GM18507 (cell line): ENCODE measurements at regions not wholly inside any gene's neighbourhood (a gene's known extent, or its start where the extent isn't known, plus 50 kb on each side); places are given as distances from the start of the nearest gene placed in this dataset.

Source experiments
- DNase-seq: peaks from one replicate; pipeline ENCODE4 v3.0.0; 2011; ENCODE audit warnings: low read depth; ENCODE audit not compliant: insufficient read length; ENCODE audit errors: extremely low spot score
- FAIRE-seq: peaks from 2 replicates; lab custom pipeline; 2011; peaks lifted over from hg19 to GRCh38; lab: Jason Lieb, UNC

GRCh38 chr1:96281491-96281890 lies 440.1 kb upstream of the PTBP2 start:
- FAIRE-seq (no peak), DNase-seq (no peak)

- FAIRE-seq (no peak), DNase-seq (no peak)
Measured at GRCh38 chr1:96290033-96290432, 431.6 kb upstream of the PTBP2 start.

GRCh38 chr1:96290801-96291200 lies 430.8 kb upstream of the PTBP2 start:
- FAIRE-seq (no peak), DNase-seq (no peak)

- DNase-seq (no peak), FAIRE-seq (no peak)
Measured at GRCh38 chr1:96291468-96291867, 430.1 kb upstream of the PTBP2 start.

GRCh38 chr1:96292141-96292540 lies 429.4 kb upstream of the PTBP2 start:
- FAIRE-seq (no peak), DNase-seq (no peak)

- FAIRE-seq, result no peak
- no peak for DNase-seq
Measured at GRCh38 chr1:96296991-96297390, 424.6 kb upstream of the PTBP2 start.

GRCh38 chr1:96306809-96307560 lies 414.6 kb upstream of the PTBP2 start:
- FAIRE-seq (no peak), DNase-seq (no peak)

GRCh38 chr1:96308314-96308713 lies 413.3 kb upstream of the PTBP2 start:
- FAIRE-seq (no peak), DNase-seq (no peak)

GRCh38 chr1:96309783-96310182 lies 411.8 kb upstream of the PTBP2 start:
- FAIRE-seq (no peak), DNase-seq (no peak)

GRCh38 chr1:96313216-96313615 lies 408.4 kb upstream of the PTBP2 start:
- FAIRE-seq (no peak), DNase-seq (no peak)

- no peak for FAIRE-seq
- DNase-seq, result no peak
Measured at GRCh38 chr1:96329121-96329520, 392.5 kb upstream of the PTBP2 start.

- FAIRE-seq (no peak), DNase-seq (no peak)
Measured at GRCh38 chr1:96331596-96331995, 390.0 kb upstream of the PTBP2 start.

- DNase-seq (no peak), FAIRE-seq (no peak)
Measured at GRCh38 chr1:96333522-96334235, 387.9 kb upstream of the PTBP2 start.

GRCh38 chr1:96334236-96334557 lies 387.4 kb upstream of the PTBP2 start:
- DNase-seq (no peak), FAIRE-seq (no peak)

GRCh38 chr1:96338622-96339021 lies 383.0 kb upstream of the PTBP2 start:
- DNase-seq, result no peak
- FAIRE-seq, result no peak

GRCh38 chr1:96340686-96341085 lies 380.9 kb upstream of the PTBP2 start:
- no peak for DNase-seq
- FAIRE-seq, result no peak

- FAIRE-seq, result no peak
Measured at GRCh38 chr1:96346719-96347118, 374.9 kb upstream of the PTBP2 start.

GRCh38 chr1:96349896-96350295 lies 371.7 kb upstream of the PTBP2 start:
- FAIRE-seq, result no peak
- DNase-seq, result no peak

More at GRCh38 chr1:96346719-96347118, 374.9 kb upstream of the PTBP2 start:
- no peak for DNase-seq

- no peak for FAIRE-seq
Measured at GRCh38 chr1:96352733-96353132, 368.9 kb upstream of the PTBP2 start.

GRCh38 chr1:96355521-96355920 lies 366.1 kb upstream of the PTBP2 start:
- no peak for FAIRE-seq
- no peak for DNase-seq

More at GRCh38 chr1:96352733-96353132, 368.9 kb upstream of the PTBP2 start:
- DNase-seq, result no peak

GRCh38 chr1:96355961-96356360 lies 365.6 kb upstream of the PTBP2 start:
- DNase-seq (no peak), FAIRE-seq (no peak)
